SHP77 treated with DMSO at 0.1 percent for 48 hours (cell line): ENCODE measurements at regions not wholly inside any gene's neighbourhood (a gene's known extent, or its start where the extent isn't known, plus 50 kb on each side); places are given as distances from the start of the nearest gene placed in this dataset.
"Not testable (repeated sequence)": the region's sequence is repeated elsewhere in the genome, so short reads cannot be mapped to it uniquely, and the experiment has no call there.

Source experiments
- DNase-seq: peaks from one replicate; lab custom pipeline; 2025; lab: John Stamatoyannopoulos, UW

GRCh38 chr2:129193961-129194360 lies 785.5 kb upstream of the RAB6C start:
- no peak for DNase-seq

- no peak for DNase-seq
Observed at GRCh38 chr2:129199501-129199900, 780.0 kb upstream of the RAB6C start.

GRCh38 chr2:129201696-129202095 lies 777.8 kb upstream of the RAB6C start:
- DNase-seq, result no peak

- no peak for DNase-seq
Observed at GRCh38 chr2:129203331-129203730, 776.1 kb upstream of the RAB6C start.

GRCh38 chr2:129204581-129204980 lies 774.9 kb upstream of the RAB6C start:
- not testable (repeated sequence) for DNase-seq

- no peak for DNase-seq
Observed at GRCh38 chr2:129205176-129205575, 774.3 kb upstream of the RAB6C start.

- no peak for DNase-seq
Observed at GRCh38 chr2:129205766-129206165, 773.7 kb upstream of the RAB6C start.

GRCh38 chr2:129212299-129212958 lies 767.0 kb upstream of the RAB6C start:
- no peak for DNase-seq

GRCh38 chr2:129224022-129224421 lies 755.4 kb upstream of the RAB6C start:
- DNase-seq, result no peak

- no peak for DNase-seq
Observed at GRCh38 chr2:129224486-129224885, 755.0 kb upstream of the RAB6C start.

- DNase-seq, result no peak
Observed at GRCh38 chr2:129229196-129229595, 750.3 kb upstream of the RAB6C start.

- DNase-seq, result no peak
Observed at GRCh38 chr2:129229830-129230441, 749.5 kb upstream of the RAB6C start.

GRCh38 chr2:129231924-129232323 lies 747.5 kb upstream of the RAB6C start:
- DNase-seq, result no peak

GRCh38 chr2:129233166-129233565 lies 746.3 kb upstream of the RAB6C start:
- DNase-seq, result no peak

GRCh38 chr2:129233751-129234406 lies 745.6 kb upstream of the RAB6C start:
- peak; percentile 14 for DNase-seq

- DNase-seq, result no peak
Observed at GRCh38 chr2:129236601-129237000, 742.9 kb upstream of the RAB6C start.

- DNase-seq, result no peak
Observed at GRCh38 chr2:129237966-129238725, 741.3 kb upstream of the RAB6C start.

GRCh38 chr2:129239141-129239540 lies 740.3 kb upstream of the RAB6C start:
- DNase-seq, result no peak

GRCh38 chr2:129240061-129240460 lies 739.4 kb upstream of the RAB6C start:
- DNase-seq, result no peak

GRCh38 chr2:129242269-129242668 lies 737.2 kb upstream of the RAB6C start:
- no peak for DNase-seq

- no peak for DNase-seq
Observed at GRCh38 chr2:129247751-129248150, 731.7 kb upstream of the RAB6C start.

GRCh38 chr2:129248198-129248597 lies 731.3 kb upstream of the RAB6C start:
- DNase-seq, result no peak
